HG02870 (cell line): ENCODE measurements at regions not wholly inside any gene's neighbourhood (a gene's known extent, or its start where the extent isn't known, plus 50 kb on each side); places are given as distances from the start of the nearest gene placed in this dataset.
"Not testable (repeated sequence)": the region's sequence is repeated elsewhere in the genome, so short reads cannot be mapped to it uniquely, and the experiment has no call there.

Experiments used
- ATAC-seq: cut with Tn5 transposase; IDR thresholded peaks from one replicate; pipeline ENCODE4 v1.9.1; 2021; ENCODE audit warnings: mild to moderate bottlenecking, moderate library complexity; ENCODE audit not compliant: unreplicated experiment

DNA sequence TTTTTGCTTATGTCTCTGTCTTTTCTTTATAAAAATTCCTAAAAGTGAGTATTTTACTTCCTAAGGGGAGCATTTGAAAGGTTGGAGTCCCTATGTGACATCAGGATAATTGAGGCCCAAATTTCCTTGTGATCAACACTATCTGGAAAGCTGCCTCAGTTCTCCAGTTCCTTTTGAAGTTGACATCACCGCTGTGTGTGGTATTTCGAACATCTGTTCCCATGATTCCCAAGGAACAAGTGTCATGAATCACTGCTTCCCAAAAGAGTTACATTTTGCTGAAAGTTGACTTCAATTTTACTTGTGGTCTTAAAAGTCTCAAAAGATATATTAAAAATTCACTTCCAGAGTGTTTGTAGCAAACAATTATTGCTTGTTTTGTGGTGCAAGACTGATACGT is 452.1 kb upstream of the RGMB start:
- ATAC-seq = no peak

DNA sequence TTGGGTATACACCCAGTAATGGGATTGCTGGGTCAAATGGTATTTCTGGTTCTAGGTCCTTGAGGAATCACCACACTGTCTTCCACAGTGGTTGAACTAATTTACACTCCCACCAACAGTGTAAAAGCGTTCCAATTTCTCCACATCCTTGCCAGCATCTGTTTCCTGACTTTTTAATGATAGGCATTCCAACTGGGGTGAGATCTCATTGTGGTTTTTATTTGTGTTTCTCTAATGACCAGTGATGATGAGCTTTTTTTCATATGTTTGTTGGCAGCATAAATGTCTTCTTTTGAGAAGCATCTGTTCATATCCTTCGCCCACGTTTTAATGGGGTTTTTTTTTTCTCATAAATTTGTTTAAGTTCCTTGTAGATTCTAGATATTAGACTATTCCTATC is 448.3 kb upstream of the RGMB start:
- not testable (repeated sequence) for ATAC-seq

DNA sequence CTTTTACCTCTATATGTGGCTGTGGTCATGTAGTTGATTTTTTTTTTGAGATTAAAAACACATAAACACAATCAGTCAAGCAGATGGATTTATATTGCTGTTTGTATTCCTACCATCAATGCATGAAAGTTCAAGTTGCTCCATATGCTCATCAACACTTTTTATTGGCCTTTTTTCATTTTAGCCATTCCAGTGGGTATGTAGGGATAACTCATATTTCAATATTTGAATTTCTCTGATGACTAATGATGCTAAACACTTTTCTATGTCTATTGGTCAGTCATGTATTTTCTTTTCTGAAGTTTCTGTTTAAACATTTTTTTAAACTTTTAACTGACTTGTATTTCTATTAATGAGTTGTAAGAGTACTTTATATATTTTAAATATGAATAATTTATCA is 445.4 kb upstream of the RGMB start:
- ATAC-seq = no peak

DNA sequence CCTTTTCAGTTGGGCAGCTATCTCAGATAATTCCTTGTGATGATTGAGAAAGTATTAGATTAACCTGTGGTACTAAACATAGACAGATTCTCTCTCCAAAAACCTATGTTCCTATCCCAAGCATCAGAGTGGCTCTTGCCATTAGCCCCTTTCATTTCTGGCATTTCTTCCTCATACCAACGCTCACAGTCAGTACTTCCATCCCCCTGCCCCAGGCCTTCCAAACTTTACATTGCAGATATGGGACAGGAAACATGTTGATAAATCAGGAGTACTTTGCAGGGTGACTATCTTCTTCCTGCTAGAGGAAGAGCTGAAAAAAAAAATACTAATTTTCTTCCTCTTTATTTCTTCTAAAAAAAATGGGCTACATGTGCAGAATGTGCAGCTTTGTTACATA is 442.6 kb upstream of the RGMB start:
- ATAC-seq = no peak

DNA sequence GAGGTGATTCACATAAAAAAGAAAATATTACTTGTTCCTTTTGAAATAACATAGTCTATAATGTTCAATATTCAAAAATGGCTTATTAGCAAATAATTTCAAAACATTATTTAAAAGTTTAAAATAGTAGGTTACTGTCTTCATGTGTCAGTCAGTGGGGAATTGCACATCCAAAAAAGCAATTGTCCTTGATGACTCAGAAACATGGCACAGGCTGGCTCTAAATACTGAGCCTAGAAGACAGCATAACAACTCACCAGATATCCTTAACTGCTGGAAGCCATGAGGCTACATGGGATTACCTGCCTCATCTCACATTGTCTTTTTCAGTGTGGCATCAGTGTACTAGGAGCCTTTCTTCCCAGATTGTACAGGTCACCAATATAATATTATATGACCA is 439.5 kb upstream of the RGMB start:
- no peak for ATAC-seq

DNA sequence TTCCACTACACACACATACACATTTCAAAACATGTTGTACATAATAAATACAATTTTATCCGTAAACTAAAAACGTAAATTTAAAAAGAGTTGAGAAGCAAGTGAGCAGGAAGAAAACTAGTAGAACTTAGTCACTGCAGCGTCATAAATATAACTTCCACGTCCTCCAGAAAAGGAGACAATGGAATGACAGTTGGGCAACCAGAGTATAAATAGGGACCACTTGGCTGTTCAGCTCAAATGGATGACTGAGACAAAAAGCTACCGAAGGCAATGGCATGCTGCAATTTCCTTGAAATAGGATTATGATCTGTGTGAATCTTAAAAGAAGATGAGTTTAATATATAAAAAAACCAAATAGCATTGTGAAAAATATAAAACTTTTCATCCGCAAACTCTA is 438.5 kb upstream of the RGMB start:
- no peak for ATAC-seq

DNA sequence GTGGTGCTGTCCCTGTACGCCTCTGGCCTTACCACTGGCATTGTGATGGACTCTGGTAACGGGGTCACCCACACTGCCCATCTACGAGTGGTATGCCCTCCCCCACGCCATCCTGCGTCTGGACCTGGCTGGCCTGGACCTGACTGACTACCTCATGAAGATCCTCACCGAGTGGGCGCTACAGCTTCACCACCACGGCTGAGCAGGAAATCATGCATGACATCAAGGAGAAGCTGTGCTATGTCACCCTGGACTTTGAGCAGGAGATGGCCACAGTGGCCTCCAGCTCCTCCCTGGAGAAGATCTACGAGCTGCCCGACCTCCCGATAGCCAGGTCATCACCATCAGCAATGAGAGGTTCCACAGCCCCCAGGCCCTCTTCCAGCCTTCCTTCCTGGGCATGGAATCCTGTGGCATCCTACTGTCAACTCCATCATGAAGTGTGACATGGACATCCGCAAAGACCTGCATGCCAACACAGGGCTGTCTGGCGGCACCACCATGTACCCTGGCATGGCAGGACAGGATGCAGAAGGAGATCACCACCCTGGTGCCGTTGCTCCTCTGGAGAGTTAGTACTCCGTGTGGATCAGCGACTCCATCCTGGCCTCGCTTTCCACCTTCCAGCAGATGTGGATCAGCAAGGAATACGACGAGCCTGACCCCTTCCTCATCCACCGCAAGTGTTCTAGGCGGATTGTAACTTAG is 434.2 kb upstream of the RGMB start:
- no peak for ATAC-seq

DNA sequence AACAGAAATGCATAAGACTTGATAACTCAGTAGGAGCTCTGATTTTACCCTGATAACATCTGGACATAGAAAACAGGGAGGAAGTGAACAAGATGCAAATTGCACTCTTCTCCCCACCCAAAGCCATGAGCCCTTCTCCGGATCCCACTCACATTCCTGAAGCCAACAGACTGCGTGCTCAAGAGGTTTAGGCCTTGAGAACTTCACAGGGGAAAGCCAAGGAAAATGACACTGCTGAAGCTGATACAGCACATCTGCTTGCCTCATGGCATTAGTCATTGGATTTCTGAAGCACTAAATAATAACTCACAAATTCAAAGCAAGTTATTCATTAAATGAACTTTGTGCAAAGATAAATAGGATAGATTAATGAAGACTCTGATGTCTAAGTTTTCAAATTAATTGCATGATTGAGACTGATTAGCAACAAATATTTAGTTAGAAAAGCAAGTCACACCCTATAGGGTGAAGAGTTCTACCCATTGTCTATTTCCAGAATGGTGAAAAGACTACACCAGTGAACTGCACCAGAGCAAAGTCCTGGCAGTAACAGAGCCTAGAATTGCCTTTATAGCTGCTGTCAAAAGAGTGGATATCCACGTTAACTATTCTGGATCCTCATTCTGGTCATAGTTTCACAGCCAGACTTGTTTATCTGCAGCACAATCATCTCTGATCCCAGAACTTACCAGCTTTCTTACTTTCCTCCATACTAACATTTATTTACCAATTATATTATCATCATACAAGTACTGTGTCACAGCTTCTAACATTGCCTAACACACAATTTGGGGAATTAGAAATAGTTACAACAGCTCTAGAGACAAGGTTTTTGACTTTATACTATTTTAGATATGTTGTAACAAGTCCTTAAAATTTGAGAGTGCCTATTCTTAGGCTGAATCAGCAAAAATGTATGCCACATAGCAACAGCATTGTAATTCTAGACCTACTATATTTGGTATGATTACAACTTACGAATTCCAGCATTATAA is 432.1 kb upstream of the RGMB start:
- ATAC-seq = no peak

DNA sequence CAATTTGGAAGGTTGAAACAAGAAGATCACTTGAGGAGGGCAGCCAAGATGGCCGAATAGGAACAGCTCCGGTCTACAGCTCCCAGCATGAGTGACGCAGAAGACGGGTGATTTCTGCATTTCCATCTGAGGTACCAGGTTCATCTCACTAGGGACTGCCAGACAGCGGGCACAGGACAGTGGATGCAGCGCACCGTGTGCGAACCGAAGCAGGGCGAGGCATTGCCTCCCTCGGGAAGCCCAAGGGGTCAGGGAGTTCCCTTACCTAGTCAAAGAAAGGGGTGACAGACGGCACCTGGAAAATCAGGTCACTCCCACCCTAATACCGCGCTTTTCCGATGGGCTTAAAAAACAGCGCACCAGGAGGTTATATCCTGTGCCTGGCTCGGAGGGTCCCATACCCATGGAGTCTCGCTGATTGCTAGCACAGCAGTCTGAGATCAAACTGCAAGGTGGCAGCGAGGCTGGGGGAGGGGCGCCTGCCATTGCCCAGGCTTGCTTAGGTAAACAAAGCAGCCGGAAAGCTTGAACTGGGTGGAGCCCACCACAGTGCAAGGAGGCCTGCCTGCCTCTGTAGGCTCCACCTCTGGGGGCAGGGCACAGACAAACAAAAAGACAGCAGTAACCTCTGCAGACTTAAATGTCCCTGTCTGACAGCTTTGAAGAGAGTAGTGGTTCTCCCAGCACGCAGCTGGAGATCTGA is 430.4 kb upstream of the RGMB start:
- ATAC-seq = not testable (repeated sequence)

DNA sequence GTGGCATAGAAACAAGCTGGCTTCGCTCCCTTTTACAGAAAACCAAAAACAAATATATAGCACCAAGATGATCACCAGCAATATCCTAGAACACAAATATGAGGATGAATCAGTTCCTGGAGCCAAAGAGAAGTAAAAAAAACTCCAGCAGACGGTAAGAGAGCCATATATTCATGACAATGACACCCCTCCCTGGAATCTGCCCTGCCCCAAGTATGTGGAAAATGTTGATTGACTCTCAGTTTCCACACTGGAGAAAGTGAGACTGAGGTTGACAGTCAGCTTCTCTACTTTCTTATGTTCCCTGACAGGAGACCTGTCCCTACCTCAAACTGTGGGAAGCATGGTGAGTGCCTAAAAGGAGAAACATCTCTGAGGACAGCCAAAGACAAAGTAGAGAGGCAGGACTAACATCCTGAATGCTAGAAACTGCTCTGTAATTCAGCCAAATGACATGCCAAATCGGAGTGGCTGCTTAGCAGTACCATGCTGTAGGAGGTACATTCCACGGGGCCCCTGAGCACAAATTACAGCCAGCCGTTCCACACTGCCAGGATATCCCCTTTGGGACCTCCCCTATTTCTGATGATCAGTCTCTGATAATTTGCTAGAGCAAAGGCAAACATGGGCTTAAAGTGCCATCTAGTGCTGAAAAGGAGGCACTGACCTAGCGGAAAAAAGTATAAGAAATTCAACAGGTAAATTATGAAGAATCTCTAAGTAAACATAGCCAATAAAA is 424.0 kb upstream of the RGMB start:
- ATAC-seq = no peak

DNA sequence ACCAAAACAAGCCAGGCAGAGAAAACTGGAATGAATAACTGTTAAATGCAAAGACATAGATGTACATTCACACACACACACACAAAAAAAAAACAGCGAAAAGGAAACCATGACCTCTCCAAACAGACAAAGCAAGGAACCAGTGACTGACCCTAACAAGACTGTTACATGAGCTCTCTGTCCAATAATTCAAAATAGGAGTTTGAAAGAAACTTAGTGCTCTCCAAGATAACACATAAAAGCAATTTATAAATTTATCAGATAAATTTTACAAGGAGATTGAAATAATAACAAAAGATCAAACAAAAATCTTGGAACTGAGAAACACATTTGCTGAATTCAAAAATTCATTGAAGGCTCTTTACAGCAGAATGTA is 423.5 kb upstream of the RGMB start:
- ATAC-seq = no peak

DNA sequence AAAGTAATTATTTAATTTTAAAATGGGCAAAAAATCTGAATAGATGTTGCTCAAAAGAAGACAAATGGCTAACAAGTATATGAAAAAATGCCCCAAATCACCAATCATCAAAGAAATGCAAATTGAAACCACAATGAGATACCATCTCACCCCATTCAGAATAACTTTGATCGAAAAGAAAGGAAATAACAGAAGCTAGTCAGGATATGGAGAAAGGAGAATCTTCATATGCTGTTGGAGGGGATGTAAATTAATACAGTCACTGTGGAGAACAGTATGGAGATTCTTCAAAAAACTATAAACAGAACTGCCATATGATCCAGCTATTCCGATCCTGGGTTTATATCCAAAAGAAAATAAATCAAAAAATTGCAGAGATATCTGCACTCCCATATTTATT is 418.5 kb upstream of the RGMB start:
- ATAC-seq = no peak

DNA sequence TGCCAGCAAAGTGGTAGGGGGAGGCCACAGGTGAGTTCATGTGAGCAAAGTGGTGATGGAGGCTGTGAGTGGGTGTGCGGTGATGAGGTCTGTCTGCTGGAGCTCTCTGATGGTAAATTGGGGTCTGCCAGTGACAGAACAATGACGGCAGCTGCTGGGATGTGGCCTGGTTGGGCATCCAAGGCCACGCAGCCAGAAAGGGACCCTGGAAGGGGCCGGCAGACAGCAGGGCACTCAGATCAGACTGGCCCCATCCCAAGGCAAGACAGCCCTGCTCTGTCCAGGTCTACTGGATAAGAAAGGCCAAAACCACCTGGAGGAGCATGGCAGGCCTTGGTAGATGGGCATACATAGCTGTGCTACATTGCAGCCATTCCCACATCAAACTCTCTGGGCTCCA is 412.9 kb upstream of the RGMB start:
- no peak for ATAC-seq

DNA sequence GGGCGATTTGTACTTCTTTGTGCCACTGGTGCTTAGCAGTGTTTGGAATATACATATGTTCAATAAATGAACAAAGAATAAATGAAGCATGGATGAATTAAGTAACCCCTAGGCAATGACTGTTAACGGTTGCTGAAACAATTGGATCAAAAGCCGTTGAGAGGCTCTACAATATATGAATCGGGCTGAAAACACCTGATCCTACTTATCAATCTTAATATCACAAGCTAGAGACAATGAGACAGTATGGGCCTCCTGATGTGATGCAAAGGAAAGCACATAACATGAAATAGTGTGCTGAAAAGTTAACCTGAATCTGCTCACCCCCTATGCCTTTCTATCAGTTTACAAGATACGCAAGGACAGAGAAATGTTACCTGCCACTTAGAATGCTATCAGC is 410.3 kb upstream of the RGMB start:
- no peak for ATAC-seq

DNA sequence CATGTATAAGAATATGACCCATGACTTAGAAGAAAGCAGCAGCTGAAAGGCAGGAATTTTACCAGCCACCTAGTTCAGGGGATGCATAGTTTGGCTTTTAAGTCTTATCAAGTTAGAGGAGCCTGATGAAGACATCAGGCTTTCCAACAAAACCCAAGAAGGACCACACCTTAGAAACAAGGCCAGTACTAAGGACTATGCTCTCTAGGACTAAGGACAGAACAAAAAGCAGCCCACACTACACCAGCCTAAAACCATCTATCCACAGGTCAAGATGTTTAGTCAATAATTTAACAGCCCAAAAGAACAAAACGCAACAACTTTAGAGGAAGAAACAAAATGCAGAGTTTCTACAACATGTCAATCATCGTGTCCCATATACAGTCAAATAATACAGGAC is 408.9 kb upstream of the RGMB start:
- ATAC-seq = no peak

DNA sequence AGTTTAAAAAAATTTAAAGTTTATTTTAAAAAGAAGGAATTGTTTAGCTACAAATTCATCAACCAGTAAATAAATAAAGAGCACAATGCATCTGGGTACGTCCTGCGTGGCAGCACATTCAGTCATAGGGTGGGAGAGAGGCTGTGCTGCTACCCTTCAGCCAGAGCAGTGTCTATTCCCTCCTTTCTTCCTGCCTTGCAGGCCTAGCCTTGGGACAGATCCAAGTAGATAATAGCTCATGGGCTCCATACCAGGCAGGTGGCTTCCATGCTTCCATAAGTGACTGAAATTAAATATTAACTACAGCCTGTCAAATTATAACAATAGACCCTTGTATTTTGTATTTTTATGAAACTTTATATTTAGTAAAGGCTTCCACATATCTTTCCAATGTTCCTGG is 408.3 kb upstream of the RGMB start:
- ATAC-seq = no peak

DNA sequence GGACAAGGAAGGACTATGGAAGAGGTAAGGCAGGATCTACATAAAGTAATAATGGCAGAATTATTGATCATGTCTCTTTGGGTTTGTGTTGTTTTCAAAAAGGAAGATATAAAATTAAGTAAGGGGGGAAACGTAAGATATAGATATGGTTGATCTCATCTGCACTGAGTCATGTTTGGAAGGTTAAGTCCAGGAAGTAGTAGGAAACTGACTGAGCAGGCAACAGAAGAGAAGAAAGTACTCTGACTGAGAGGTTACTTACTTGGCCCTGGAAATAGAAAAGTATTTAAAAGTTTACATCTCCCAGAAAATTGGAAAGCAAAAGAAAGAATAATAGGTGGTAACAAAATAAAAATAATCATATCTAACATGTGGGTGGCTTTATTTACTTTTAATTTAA is 405.3 kb upstream of the RGMB start:
- no peak for ATAC-seq

DNA sequence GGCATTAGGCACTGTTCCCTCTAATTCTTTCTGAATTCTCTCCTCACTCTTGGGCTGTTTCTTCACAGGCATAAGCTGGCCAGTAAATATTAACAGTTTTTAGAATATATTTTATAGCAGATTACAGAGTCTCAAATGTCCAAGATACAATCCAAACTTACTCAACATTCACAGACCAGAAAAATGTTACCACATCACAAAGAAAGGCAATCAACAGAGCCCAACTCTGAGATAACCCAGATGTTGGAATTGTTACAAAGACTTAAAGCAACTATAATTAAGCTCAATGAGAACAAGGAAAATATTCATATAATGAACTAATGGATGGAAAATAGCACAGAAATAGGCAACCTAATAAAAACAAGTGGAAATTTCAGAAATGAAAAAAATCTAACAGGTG is 401.1 kb upstream of the RGMB start:
- ATAC-seq = no peak

DNA sequence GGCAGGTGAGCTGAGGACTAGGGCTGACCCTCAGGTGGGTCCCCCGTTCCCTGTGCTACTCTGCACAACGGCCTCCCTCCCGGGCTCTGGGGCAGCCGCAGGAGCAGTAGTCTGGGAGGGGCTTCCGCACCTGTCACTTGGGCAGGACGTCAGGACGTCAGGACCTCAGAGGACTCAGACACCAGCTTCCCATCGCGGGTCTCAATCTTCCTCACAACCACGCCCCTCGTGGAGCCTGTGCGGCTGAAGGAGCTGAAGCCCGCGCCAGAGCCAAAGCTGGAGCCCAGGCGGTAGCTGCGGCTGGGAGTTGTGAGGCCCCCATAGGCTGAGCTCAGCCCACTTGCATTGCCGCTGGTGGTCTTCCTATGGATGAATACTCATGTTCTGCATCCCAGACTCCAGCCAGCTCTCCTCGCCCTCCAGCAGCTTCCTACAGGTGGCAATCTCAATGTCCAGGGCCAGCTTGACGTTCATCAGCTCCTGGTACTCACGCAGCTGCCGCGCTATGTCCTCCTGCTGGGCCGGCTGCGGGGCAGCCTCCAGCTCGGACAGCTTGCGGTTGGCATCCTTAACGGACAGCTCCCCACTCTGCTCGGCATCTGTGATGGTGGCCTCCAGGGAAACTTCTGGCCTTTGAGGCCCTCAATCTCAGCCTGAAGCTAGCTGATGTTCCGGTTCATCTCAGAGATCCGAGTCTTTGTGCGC is 381.4 kb upstream of the RGMB start:
- no peak for ATAC-seq

DNA sequence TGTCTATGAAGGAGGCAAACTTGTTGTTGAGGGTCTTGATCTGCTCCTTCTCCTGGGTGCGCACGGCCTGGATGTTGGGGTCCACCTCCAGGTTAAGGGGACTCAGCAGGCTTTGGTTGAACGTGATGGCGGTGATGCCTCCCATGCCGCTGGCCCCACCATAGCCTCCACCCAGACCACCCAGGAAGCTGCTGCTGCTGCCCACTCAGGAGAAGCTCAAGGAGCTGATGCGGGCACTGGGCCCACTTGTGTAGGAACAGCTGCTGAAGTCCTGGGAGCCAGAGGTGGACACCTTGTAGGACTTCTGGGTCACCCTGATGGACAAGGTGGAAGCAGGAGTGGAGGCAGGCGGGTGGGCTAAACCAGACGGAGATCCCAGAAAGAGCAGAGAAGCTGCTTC is 380.3 kb upstream of the RGMB start:
- ATAC-seq = not testable (repeated sequence)
